Activated B cell treated with CpG ODN at 0.5 μM for 24 hours (primary cell): ENCODE measurements at regions not wholly inside any gene's neighbourhood (a gene's known extent, or its start where the extent isn't known, plus 50 kb on each side); places are given as distances from the start of the nearest gene placed in this dataset.

ENCODE experiments used
- ATAC-seq: fragments of 200-7000 bp; cut with Tn5 transposase; one replicate; pipeline ENCODE4 v1.10.0; 2021; ENCODE audit warnings: low read depth, mild to moderate bottlenecking, moderate library complexity
- CTCF ChIA-PET: fragments of 350-600 bp; sonication (Branson Sonifier 250); formaldehyde crosslinking; loops from one replicate; lab custom pipeline; 2021; ENCODE audit warnings: antibody characterized with exemption; lab: Charles Lee
- POLR2A ChIA-PET: fragments of 350-600 bp; sonication (Branson Sonifier 250); formaldehyde crosslinking; loops from one replicate; lab custom pipeline; 2021; ENCODE audit warnings: antibody characterized with exemption; lab: Charles Lee
- DNase-seq: peaks from one replicate; pipeline ENCODE4 v3.0.0; 2022
- H3K27ac Mint-ChIP-seq: one replicate; pipeline ENCODE4 v1.8.0; 2020; ENCODE audit warnings: mixed read lengths
- H3K27me3 Mint-ChIP-seq: one replicate; pipeline ENCODE4 v1.8.0; 2021; ENCODE audit warnings: mixed read lengths
- H3K36me3 Mint-ChIP-seq: one replicate; pipeline ENCODE4 v1.8.0; 2021; ENCODE audit warnings: low read depth, mixed read lengths
- H3K4me1 Mint-ChIP-seq: one replicate; pipeline ENCODE4 v1.8.0; 2021; ENCODE audit warnings: mixed read lengths
- H3K4me3 Mint-ChIP-seq: one replicate; pipeline ENCODE4 v1.8.0; 2020; ENCODE audit warnings: mild to moderate bottlenecking, mixed read lengths
- H3K9me3 Mint-ChIP-seq: one replicate; pipeline ENCODE4 v1.8.0; 2020; ENCODE audit warnings: mixed read lengths
- intact Hi-C: fragments of 100-400 bp; cut with micrococcal nuclease; formaldehyde crosslinking; loops from one replicate; pipeline ENCODE4 v1.15.1; 2024
- TF ChIP-seq, protein P1 (sequence below): fragments of 200-600 bp; IDR thresholded peaks from one replicate; pipeline ENCODE4 v1.8.0; 2022; ENCODE audit warnings: antibody characterized with exemption, mild to moderate bottlenecking

DNA sequence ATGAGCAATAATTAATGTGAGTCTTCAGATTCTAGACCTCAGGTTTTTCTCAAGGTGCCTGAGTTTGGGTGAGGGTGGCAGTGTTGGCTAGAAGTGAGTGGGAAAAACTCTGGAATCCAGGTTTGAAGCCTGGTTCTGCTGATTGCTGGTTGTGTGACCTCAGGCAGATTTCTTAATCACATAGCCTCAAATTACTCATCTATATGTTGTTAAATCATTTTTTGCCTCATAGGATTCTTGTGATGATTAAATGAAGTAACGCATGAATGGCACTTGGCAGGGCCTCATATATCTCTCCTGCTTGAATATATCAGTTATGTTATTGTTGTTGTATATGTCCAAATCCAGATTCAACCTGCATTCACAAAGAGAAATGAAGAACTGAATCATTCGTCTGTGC is 60.5 kb downstream of the NR2F2 start:
- CTCF ChIA-PET: no interaction called here
- DNase-seq (no peak), ATAC-seq (no peak)
- H3K36me3 Mint-ChIP-seq: no peaks in the 10 kb centered on the region
- H3K27me3 Mint-ChIP-seq: peaks cover 4% of the 10 kb centered on the region
- H3K4me3 Mint-ChIP-seq: no peak overlapping the region
- intact Hi-C loops: no loop called here
- POLR2A ChIA-PET: no interaction called here
- no peak overlapping the region for H3K27ac Mint-ChIP-seq
- no peaks in the 10 kb centered on the region for H3K4me1 Mint-ChIP-seq
- no peaks in the 10 kb centered on the region for H3K9me3 Mint-ChIP-seq
- TF ChIP-seq, protein P1, sequence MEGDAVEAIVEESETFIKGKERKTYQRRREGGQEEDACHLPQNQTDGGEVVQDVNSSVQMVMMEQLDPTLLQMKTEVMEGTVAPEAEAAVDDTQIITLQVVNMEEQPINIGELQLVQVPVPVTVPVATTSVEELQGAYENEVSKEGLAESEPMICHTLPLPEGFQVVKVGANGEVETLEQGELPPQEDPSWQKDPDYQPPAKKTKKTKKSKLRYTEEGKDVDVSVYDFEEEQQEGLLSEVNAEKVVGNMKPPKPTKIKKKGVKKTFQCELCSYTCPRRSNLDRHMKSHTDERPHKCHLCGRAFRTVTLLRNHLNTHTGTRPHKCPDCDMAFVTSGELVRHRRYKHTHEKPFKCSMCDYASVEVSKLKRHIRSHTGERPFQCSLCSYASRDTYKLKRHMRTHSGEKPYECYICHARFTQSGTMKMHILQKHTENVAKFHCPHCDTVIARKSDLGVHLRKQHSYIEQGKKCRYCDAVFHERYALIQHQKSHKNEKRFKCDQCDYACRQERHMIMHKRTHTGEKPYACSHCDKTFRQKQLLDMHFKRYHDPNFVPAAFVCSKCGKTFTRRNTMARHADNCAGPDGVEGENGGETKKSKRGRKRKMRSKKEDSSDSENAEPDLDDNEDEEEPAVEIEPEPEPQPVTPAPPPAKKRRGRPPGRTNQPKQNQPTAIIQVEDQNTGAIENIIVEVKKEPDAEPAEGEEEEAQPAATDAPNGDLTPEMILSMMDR: no peak

DNA sequence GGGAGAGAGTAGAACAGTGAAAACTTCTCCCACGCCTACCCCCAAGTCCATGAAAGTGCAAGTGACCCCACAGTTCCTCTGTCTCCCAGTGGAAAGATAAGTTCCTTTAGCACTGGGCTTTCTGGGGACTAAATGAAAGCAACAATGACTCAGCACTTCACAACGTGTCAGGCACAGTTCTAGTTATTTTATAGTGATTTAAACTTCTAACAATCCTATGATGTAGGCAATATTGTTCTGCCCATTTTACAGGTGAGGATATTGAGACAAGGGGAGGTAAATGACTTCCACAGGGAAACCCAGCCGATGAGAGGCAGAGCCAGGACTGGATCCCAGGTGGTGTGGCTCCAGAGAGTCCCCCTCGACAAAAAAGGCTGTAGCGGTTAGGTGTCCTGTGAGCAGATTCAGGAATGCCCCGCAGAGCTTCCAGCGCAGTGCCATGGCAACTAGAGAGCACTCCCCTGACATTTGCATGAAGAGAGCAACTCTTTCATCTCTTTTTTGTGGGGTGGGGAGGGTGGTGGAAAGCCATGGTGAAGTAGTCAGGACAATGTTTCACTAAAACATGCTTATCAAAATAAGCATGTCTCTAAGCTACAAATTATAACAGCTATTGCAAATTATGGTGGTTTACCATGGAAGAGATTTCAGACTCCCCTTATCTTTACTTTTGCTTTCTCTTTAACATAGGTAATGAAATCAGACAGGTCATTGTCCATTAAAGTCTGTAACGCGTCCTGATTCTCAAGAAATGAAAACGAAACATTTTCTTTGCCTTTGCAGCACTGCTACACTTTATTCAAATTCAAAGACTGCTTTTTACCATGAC is 62.1 kb downstream of the NR2F2 start:
- DNase-seq (no peak), ATAC-seq (no peak)
- TF ChIP-seq, protein P1: no peak
- ChIA-PET POLR2A (no interaction called here), CTCF (no interaction called here)
- intact Hi-C loops: no loop called here
- no peak overlapping the region for H3K4me3 Mint-ChIP-seq
- no peaks in the 10 kb centered on the region for H3K36me3 Mint-ChIP-seq
- H3K27me3 Mint-ChIP-seq: peaks cover 4% of the 10 kb centered on the region
- no peaks in the 10 kb centered on the region for H3K4me1 Mint-ChIP-seq
- H3K9me3 Mint-ChIP-seq: no peaks in the 10 kb centered on the region
- no peak overlapping the region for H3K27ac Mint-ChIP-seq

DNA sequence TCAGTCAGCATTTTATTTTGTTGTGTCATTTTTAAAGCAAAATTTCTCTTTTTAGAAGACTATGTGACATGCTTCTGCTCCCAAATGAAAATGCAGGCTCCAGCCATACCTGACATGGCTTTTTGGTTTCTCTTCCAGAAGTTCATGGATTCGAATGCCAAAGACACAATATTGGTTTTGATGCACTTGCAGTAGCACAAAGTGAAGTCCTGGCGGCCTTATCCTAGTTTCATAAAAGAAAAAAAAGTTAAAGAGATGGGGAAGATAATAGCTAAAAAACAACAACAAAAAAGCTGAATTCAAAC is 62.7 kb downstream of the NR2F2 start:
- Mint-ChIP-seq H3K36me3 (no peaks in the 10 kb centered on the region), H3K4me3 (no peak overlapping the region), H3K9me3 (no peaks in the 10 kb centered on the region), H3K27me3 (peaks cover 4% of the 10 kb centered on the region), H3K4me1 (no peaks in the 10 kb centered on the region), H3K27ac (no peak overlapping the region)
- DNase-seq: no peak
- ChIA-PET POLR2A (no interaction called here), CTCF (no interaction called here)
- intact Hi-C loops: no loop called here
- no peak for ATAC-seq
- TF ChIP-seq, protein P1: no peak

DNA sequence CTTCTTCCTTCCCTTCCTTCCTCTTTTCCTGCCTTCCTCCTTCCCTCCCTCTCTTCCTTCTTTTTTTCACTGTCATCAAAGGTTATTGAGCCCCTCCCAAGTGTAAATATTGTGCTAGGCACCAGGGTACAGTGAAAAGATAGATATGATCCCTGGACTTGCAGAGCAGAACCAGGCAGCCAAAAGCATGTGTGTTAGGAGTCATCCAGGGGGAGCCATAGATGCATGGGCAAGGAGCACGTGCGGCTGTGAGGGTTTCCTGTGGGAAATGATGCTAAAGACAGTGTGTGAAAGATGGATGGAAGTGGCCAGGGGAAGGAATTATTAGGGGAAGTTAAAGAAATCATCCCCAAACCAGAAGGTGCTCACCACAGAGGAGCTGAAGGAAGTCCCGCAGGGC is 65.2 kb downstream of the NR2F2 start:
- H3K36me3 Mint-ChIP-seq: no peaks in the 10 kb centered on the region
- no peaks in the 10 kb centered on the region for H3K4me1 Mint-ChIP-seq
- H3K27ac Mint-ChIP-seq: no peak overlapping the region
- intact Hi-C loops: no loop called here
- TF ChIP-seq, protein P1: no peak
- peaks cover 4% of the 10 kb centered on the region for H3K27me3 Mint-ChIP-seq
- ATAC-seq: no peak
- DNase-seq: no peak
- no peak overlapping the region for H3K4me3 Mint-ChIP-seq
- CTCF ChIA-PET: no interaction called here
- H3K9me3 Mint-ChIP-seq: no peaks in the 10 kb centered on the region
- POLR2A ChIA-PET: no interaction called here

DNA sequence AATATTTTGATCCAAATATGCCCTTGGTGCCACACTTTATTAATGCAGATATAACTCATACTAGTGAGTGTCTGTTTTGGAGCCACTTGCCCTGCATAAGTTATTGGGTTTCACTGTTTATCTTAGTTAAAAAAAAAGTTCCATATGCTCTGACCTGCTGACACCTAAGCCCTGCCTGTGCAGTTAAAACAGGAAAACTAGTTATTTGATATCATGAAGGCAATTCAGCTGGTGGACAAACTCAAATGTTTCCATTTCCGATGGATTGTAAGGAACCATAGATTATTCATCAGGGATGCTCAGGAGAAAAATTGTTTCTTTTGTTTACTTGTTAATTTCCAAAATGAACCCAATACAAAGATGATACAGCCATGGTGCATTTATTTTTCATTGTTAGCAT is 68.3 kb downstream of the NR2F2 start:
- CTCF ChIA-PET: no interaction called here
- intact Hi-C loops: no loop called here

More for the DNA sequence above, 68.3 kb downstream of the NR2F2 start:
- no peak for DNase-seq
- TF ChIP-seq, protein P1: no peak
- Mint-ChIP-seq H3K9me3 (no peaks in the 10 kb centered on the region), H3K36me3 (no peaks in the 10 kb centered on the region), H3K27me3 (peaks cover 4% of the 10 kb centered on the region), H3K4me3 (no peak overlapping the region), H3K4me1 (no peaks in the 10 kb centered on the region), H3K27ac (no peak overlapping the region)
- POLR2A ChIA-PET: no interaction called here
- ATAC-seq: no peak
